Tibial nerve (tissue), 4 donors: ENCODE measurements at regions not wholly inside any gene's neighbourhood (a gene's known extent, or its start where the extent isn't known, plus 50 kb on each side); places are given as distances from the start of the nearest gene placed in this dataset.

Source experiments
- DNase-seq, 2 donors: peaks; one replicate each; pipeline ENCODE4 v3.0.0-alpha.2; 2019; ENCODE audit warnings: low spot score in 2 of 2
- H3K27ac ChIP-seq, 4 donors: fragments of 200-600 bp; sonication (generic) in 3 of 4; one replicate each; pipeline ENCODE4 v1.5.1; 2017 to 2019; ENCODE audit warnings: mild to moderate bottlenecking in 1 of 4
- H3K27me3 ChIP-seq, 2 donors: fragments of 200-600 bp; sonication (generic) in 1 of 2; one replicate each; pipeline versions ENCODE4 v1.5.1 to v1.6.0; 2017 to 2019
- H3K36me3 ChIP-seq, 3 donors: fragments of 200-600 bp; sonication (generic); one replicate each; pipeline ENCODE4 v1.5.1; 2018 to 2019
- H3K4me1 ChIP-seq, 4 donors: fragments of 200-600 bp; sonication (generic) in 3 of 4; one replicate each; pipeline ENCODE4 v1.5.1; 2017 to 2019
- H3K4me3 ChIP-seq, 4 donors: fragments of 200-600 bp; sonication (generic) in 3 of 4; one replicate each; pipeline ENCODE4 v1.5.1; 2017 to 2019; ENCODE audit warnings: mild to moderate bottlenecking in 1 of 4, moderate library complexity in 1 of 4
- H3K9me3 ChIP-seq, 4 donors: fragments of 200-600 bp; sonication (generic) in 3 of 4; one replicate each; pipeline ENCODE4 v1.5.1; 2017 to 2019
- EP300 ChIP-seq, 2 donors: sonication (generic); formaldehyde crosslinking; IDR thresholded peaks; one replicate each; pipeline ENCODE4 v1.6.1; 2017; ENCODE audit warnings: antibody characterized with exemption in 2 of 2, mild to moderate bottlenecking in 1 of 2
- POLR2A ChIP-seq, 2 donors: fragments of 450-650 bp; IDR thresholded peaks; one replicate each; pipeline ENCODE4 v1.6.1; 2017; ENCODE audit warnings: antibody characterized with exemption in 2 of 2, mild to moderate bottlenecking in 2 of 2, moderate library complexity in 2 of 2
- WGBS, 2 donors: methylation state at CpG; one replicate each; pipeline ENCODE4 v1.1.5; 2018; 5-methylcytosine and 5-hydroxymethylcytosine counted together
- TF ChIP-seq, protein P1 (sequence below), 5 experiments: fragments of 200-600 bp in 3 of 5; fragments of 450-650 bp in 2 of 5; sonication (generic) in 3 of 5; IDR thresholded peaks; one replicate each; pipeline ENCODE4 v1.5.1; 2016 to 2019; ENCODE audit warnings: antibody characterized with exemption in 5 of 5, mild to moderate bottlenecking in 3 of 5, moderate library complexity in 2 of 5

DNA sequence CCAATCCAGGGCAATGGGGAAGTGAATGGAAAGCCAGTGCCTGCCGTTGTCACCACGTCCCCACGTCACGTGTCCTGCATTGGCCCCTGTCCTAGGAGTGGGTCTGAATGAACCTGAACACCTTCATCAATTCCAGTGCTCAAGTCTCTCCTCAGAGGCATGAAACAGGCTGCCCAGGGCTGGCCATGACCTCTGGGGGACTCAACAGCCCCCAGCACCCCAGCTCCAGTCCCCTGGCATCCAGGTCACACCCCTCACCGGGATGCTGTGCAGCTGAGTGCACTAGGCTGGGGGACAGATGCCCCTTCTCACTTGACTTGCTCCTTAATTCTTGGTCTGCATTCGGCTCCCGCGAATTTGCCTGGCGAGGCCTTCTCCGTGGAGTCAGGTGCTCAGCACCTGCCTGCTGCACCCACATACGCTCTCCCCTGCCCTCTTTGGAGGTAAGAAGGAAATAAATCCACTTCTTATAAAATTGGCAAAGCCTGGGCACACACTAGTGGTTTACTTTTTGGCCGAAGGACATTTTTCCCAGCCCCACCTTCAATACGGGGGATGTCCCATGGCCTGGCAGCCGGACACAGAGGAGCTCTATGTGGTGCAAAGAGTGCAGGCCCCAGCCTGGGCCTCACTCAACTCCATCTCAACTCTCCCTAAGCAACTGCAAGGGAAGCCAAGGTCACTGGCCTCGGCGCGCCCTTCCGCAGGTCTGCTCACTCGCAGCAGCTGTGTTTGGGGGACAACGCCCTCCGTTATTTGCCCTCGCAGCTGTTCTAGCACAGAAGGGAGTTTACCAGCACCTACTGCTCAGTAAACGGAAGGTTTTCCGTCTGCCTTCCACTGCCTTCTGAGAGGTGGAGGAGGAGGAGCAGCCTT, 77.6 kb upstream of the SHH start:
- Histone ChIP-seq H3K9me3 (no peaks in the 10 kb centered on the region), H3K27ac (no peak overlapping the region), H3K36me3 (peaks cover 0 to 7% (median 0%) of the 10 kb centered on the region in 3 donors), H3K4me3 (no peak overlapping the region), H3K27me3 (no peaks in the 10 kb centered on the region), H3K4me1 (peaks cover 0 to 18% (median 2%) of the 10 kb centered on the region in 4 donors)
- DNase-seq = no peak
- TF ChIP-seq EP300 (IDR thresholded peaks at IDR 0.05) = no peak
- TF ChIP-seq POLR2A (IDR thresholded peaks at IDR 0.05) = no peak
- TF ChIP-seq, protein P1, sequence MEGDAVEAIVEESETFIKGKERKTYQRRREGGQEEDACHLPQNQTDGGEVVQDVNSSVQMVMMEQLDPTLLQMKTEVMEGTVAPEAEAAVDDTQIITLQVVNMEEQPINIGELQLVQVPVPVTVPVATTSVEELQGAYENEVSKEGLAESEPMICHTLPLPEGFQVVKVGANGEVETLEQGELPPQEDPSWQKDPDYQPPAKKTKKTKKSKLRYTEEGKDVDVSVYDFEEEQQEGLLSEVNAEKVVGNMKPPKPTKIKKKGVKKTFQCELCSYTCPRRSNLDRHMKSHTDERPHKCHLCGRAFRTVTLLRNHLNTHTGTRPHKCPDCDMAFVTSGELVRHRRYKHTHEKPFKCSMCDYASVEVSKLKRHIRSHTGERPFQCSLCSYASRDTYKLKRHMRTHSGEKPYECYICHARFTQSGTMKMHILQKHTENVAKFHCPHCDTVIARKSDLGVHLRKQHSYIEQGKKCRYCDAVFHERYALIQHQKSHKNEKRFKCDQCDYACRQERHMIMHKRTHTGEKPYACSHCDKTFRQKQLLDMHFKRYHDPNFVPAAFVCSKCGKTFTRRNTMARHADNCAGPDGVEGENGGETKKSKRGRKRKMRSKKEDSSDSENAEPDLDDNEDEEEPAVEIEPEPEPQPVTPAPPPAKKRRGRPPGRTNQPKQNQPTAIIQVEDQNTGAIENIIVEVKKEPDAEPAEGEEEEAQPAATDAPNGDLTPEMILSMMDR (IDR thresholded peaks at IDR 0.05) = no peak
- WGBS, 2 donors = 89 to 90% methylated on average over 24 of the region's 24 CpGs

DNA sequence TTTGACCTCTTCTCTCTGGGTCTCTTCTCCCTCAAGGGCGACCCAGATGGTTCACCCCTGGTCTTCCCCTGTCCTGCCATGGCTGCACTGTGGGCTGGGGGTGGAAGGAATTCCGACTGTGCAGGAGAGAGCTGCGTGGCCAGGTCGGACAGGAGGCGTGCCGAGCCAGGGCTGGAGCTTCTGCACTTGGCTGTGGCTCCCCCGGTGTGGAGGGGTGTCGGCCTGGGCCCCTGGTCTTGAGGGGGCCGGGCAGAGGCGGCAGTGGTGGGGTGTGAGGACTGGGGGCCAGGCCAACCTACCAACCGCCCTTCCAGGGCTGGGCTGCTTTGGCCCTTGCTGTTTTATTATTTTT, 74.9 kb upstream of the SHH start:
- 76 to 89% methylated on average over 11 of the region's 11 CpGs for WGBS, 2 donors
- DNase-seq = no peak
- Histone ChIP-seq H3K4me1 (peaks cover 0 to 34% (median 6%) of the 10 kb centered on the region in 4 donors), H3K9me3 (no peaks in the 10 kb centered on the region), H3K36me3 (peaks cover 0 to 7% (median 0%) of the 10 kb centered on the region in 3 donors), H3K27ac (peak overlapping the region in 1 of 4 donors; percentile 87), H3K27me3 (no peaks in the 10 kb centered on the region), H3K4me3 (no peak overlapping the region)
- no peak for TF ChIP-seq POLR2A (IDR thresholded peaks at IDR 0.05)
- TF ChIP-seq EP300 (IDR thresholded peaks at IDR 0.05) = no peak
- TF ChIP-seq, protein P1 (IDR thresholded peaks at IDR 0.05) = no peak

DNA sequence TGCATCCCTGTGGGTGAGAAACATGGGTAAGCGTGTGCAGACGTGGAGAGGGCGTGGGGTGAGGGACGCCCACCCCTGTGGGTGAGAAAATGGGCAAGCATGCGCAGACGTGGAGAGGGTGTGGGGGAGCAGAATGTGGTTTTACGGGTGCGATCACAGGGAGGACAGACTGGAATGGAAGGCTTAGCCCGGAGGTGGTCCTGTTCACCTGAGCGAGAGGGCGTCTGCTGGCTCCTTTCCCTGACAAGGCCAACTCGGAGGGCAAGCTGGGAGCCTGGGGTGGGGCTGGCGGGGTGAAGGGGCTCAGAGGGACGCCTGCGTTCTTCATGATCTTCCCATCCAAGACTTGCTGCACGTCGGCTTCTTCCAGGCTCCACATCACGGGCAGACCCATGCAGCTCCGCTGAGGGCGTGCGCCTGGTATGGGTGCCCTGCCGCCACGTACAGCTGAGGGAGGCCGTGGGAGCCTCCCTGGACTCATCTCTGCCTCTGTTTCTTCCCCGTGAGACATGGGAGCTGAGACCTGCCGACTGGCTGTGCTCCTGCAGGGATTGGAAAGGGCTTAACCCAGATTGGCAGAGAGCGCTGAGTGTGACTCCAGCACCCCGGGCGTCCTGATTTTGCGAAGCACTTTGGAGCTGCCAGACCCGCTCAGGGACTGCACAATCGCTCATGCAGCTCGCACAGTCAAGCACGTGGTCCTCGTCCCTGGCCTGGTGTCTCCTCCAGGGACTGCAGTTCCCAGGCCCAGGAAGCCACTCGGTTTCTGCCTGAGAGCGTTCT, 74.3 kb upstream of the SHH start:
- WGBS, 2 donors = 91% methylated on average over 29 to 37 of the region's 37 CpGs
- TF ChIP-seq POLR2A (IDR thresholded peaks at IDR 0.05) (no peak), EP300 (IDR thresholded peaks at IDR 0.05) (no peak)
- TF ChIP-seq, protein P1 (IDR thresholded peaks at IDR 0.05) = no peak
- no peak for DNase-seq
- peaks cover 0 to 38% (median 6%) of the 10 kb centered on the region in 4 donors for H3K4me1 ChIP-seq
- no peaks in the 10 kb centered on the region for H3K9me3 ChIP-seq
- peak overlapping the region in 2 of 4 donors; percentile 87 to 89 for H3K27ac ChIP-seq
- H3K4me3 ChIP-seq = no peak overlapping the region
- no peaks in the 10 kb centered on the region for H3K27me3 ChIP-seq
- H3K36me3 ChIP-seq = peaks cover 0 to 7% (median 0%) of the 10 kb centered on the region in 3 donors

DNA sequence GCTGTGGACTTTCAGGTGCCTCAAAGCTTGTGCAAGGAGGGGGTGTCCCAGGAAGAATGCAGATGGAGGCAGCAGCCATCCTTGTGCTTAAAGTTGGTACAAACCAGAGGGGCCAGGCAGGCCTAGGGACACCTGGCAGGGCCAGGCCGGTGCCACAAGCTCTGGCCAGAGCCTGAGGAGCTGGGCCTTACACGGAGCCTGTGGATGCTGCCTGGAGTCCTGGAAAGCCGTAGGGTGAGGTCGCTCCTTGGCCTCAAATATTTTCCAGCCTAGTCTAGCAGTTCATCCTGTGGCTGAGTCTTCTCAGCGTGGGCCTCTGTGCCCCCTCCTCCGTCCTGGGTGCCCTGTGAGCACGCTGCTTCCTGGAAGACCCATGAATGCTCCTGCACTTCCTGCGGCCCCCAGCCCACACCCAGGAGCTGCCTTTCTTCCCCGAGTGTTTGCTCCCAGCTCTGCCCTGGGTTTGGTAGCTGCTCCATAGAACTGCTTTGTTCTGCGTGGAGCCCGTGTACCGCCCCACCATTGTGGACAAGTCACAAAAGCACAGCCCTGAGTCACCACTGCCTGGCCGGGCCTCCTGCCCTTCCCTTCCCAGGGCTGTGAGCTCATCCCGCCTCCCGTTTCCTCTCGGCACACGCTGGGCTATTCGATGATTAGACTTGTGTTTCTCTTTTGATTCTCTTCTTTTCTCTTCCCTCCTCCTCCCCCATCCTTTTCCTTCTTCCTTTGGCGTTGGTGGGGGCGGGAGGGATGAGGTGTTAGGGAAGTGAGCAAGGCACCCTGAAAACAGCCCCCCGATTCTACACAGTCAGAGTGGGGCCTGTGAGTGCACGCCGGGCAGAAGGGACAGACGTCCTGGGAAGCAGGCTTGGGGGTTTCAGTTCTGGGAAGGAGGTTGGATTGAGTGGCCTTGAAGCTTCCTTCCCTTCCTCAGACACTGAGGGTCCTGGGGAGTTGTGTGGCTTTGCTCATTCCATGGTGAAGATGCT, 73.2 kb upstream of the SHH start:
- WGBS, 2 donors = 26 to 32% methylated on average over 22 to 24 of the region's 24 CpGs
- Histone ChIP-seq H3K4me1 (peaks cover 0 to 38% (median 6%) of the 10 kb centered on the region in 4 donors), H3K27ac (peak overlapping the region; percentile 20 to 89 (median 81)), H3K36me3 (peaks cover 0 to 7% (median 0%) of the 10 kb centered on the region in 3 donors), H3K27me3 (no peaks in the 10 kb centered on the region), H3K4me3 (peak overlapping the region in 1 of 4 donors; percentile 4), H3K9me3 (no peaks in the 10 kb centered on the region)
- DNase-seq = no peak
- TF ChIP-seq, protein P1 (IDR thresholded peaks at IDR 0.05) = no peak
- TF ChIP-seq EP300 (IDR thresholded peaks at IDR 0.05) (peak in 1 of 2 donors; percentile 64), POLR2A (IDR thresholded peaks at IDR 0.05) (no peak)
